Bone marrow (tissue), 2 donors: ENCODE measurements at regions not wholly inside any gene's neighbourhood (a gene's known extent, or its start where the extent isn't known, plus 50 kb on each side); places are given as distances from the start of the nearest gene placed in this dataset.
"Not testable (repeated sequence)": the region's sequence is repeated elsewhere in the genome, so short reads cannot be mapped to it uniquely, and the experiment has no call there.

Experiments
- DNase-seq, 2 donors: peaks; one replicate each; lab custom pipeline; 2025; lab: John Stamatoyannopoulos, UW

DNA sequence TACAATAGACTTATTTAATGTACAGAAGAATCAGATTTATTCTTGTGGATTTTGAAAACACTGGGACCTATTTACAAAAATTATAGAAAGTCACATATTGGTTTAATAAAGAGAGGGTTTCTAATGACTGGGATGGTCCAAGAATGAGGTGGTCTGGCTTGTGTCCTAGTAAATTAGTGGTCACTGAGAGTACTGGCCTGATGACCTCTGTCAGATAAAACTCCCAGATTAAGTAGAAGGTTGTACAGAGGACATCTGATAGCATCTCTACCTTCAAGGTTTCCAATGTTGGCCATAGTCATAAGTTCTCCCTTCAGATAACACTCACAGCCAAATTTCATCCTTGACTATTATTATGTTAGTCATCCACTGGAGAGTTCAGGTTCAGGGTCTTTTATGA lies 692.9 kb downstream of the MTRR start:
- no peak for DNase-seq

DNA sequence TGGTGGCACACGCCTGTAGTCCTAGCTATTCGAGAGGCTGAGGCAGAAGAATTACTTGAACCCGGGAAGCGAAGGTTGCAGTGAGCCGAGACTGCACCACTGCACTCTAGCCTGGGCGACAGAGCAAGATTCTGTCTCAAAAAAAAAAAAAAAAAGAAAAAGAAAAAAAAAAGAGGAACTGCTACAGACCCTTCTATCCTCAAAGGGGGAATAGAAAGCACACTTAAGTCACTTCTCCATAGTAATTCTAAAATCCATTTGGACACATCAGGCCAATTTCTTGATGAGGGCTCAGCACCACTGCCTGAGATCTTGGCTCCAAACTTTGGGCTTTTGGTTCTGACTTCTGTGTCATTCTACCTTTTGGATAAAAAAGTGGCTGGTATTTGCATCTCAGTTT lies 694.6 kb downstream of the MTRR start:
- not testable (repeated sequence) for DNase-seq

DNA sequence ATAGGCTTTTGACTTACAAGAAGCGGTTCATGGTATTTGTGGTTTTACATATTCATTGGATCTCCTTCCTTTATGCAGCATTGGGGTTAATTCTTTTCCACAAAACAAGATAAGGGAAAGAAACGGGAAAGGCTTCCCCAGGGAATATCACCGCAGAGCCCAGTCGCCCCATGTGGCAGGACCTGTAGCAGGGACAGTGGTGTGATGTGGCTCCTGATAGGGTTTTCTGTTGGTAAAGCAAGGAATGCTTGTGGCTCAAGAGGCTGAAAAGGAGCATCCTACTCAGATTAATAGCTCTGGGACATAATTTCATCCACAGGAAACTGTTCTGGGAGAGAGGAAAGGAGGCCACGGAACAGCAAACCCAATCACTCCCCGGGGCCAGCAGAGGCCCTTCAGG lies 699.9 kb downstream of the MTRR start:
- no peak for DNase-seq

DNA sequence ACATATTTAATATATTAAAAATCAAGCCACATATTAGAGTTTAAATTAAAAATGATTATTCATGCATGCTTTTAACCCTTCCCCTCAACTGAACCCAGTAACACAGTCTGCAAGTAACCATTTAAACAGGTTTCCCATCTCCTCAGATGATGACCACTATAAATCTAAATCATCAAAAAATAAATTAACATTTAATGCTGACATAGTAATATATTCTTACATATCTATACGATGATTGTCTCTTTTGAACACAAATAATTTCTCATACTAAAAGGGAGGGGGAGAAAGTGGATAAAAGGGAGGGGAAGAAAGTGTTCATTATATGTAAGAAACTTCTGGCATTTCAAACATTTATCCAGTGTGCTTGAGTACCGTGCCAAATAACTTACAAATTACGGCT lies 701.6 kb downstream of the MTRR start:
- no peak for DNase-seq

DNA sequence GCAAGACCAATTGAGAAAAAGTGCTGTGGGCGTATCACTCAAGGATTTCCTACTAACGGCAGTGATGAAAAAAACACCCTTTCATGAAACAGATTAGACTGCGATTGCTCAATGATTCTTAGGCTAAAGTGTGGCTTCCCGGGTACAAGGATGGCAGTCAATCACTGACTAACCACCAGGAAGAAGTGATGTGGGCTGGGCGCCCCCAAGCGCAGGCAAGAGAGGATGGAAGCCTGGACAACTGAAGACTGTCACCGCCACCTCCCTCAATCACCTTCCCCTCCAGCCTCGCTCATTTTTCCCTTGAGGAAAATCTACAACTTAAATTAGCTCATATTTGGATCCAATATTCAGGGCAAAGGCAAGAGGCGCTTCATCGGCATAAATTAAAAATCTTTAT lies 707.2 kb downstream of the MTRR start:
- DNase-seq = no peak

DNA sequence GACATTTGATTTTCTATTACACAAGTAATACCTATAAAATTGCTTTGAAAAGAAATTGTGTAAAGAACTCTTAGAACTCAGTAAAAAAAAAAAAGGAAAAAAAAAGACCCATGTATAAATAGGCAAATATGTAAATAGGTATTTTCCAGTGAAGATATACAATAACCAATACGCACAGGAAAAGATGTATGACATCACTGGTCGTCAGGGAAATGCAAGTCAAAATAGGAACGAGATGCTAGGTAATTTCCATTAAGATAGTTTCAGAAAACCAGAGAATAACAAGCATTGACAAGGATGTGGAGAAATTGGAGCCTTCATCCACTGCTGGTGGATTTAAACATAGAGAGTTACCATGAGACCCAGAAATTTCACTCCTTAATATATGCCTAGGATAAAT lies 708.8 kb downstream of the MTRR start:
- DNase-seq = no peak

DNA sequence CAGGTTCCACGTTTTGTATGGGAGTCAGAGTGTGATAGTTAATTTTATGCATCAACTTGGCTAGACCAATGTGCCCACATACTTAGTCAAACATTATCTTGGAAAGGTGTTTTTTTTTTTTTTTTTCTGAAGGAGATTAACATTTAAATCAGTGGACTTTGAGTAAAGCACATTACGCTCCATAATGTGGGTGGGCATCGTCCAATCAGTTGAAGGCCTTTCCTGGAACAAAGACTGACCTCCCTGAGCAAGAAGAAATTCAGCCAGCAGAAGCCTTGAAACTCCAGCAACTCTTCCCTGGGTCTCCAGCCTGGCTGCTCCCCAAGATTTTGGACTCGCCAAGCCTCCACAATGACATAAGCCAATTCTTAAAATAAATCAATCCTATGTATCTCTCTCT lies 711.4 kb downstream of the MTRR start:
- DNase-seq = no peak

DNA sequence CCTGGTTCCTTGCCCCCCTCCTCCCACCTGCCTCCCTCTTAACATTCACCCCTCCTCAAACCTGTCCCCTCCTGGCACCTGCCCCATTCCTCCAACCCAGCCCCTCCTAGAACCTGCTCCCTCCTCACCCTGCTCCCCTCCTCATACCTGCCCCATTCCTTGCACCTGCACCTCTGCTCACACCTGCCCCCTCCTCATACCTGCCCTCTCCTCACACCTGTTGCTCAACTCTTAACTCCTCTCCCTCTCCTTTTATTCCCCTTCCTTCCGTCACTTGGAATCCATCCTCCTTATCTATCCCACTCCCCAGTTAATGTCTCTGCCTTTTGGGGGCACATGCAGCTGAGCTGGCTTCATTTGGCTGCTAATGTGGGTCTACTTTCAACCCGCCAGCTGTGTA lies 712.1 kb downstream of the MTRR start:
- no peak for DNase-seq

DNA sequence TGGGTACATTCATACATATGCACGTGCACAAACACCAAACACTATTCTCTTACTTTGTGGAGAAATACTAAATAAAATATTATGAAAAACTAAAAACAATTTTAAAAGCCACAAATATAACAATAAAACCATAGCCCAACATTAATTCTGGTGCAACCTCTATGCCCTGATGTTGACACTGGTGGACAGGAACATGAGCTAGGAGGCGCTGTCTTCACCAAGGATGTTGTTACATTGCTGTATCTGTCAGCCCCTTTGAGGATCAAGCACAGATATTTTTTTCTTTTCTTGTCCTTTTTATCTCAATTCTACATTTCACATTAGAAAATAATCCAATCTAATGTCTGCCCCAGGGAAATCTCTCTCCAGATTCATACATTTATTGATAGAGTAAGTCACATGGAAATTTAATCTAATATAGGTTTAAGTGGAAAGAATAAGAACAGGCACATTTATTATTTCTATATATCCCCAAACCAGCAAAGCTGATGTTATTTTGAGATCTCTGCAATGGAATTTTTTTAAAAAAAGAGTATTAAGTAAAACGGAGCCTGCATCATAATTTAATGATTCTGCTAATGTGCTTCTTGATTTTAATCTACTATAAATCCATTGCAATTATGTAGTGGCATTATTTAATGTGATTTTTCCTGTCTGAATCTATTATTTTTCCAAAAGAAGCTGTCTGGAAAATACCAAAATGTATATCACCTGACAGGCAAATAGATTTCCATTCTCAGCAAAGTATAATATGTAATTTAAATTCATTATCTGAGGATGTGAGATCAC lies 716.5 kb downstream of the MTRR start:
- no peak for DNase-seq

DNA sequence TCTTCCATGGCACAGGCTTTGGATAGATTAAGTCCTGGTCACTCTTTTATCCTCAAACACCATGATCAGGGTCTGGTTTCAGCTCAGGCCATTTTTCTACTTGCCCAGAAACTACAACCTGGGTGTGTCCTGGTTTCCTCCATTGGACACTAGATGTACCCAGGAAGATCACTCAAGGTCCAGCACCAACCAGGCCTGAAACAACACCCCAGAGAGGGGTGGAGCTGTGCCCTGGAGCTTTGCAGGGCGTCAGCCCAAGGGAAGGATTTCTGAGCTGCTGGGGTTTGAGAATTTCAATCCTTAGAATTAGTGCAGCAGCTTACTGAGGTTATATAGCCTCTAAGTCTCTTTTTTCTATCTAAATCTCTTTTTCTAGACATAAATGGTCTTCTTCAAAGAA lies 722.0 kb downstream of the MTRR start:
- DNase-seq = no peak

DNA sequence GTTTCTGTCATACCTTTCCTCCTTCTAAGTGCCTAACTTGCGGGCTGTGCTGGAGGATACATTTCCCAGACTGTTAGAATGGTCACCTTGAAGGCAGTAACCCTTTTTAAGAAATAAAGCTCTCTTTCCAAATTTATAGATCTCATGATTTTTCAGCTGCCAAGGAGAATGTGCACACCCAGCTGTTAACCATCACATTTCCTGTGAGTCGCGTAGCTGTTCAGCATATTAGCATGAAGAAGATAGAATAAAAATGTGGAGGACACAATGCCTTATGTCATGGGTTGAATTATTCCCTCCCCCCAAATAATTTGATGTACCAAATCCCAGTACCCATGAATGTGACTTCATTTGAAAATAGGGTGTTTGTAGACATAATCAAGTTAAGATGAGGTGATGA lies 729.4 kb downstream of the MTRR start:
- no peak for DNase-seq

DNA sequence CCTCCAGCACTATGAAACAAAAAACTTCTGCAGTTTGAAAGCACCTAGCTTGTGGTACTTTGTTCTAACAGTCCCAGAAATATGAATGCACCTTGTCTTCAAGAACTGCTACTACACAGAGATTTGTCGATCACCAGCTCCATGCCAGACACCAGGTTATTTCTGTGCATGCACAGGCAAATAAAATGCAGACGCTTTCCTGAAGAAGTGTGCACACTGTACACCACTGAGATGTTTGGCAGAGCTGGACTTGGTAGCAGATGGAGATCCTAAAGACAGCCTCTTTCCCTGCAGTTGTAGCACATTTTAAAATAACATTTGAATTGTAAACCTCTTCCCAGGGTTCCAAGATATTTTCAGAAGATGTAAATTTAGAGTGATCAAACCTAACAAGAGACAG lies 730.0 kb downstream of the MTRR start:
- DNase-seq = no peak

DNA sequence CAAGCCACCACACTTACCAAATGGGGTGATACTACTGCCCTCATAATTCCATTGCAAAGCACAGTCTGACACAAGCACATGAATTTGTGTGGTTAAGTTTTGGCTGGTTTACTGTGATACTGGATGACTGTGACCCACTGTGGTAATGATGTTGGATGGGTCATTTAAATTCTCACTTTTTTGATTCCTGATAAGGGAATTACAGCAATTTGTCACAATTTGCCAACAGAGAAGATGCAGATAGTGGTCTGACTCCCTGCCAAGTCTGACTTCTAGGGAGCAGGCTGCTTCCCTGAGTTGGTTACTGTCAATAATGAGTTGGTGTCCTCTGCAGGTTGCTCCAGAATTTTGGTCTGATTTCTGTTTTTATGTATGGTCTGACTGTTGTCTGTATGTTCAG lies 731.9 kb downstream of the MTRR start:
- DNase-seq = no peak

DNA sequence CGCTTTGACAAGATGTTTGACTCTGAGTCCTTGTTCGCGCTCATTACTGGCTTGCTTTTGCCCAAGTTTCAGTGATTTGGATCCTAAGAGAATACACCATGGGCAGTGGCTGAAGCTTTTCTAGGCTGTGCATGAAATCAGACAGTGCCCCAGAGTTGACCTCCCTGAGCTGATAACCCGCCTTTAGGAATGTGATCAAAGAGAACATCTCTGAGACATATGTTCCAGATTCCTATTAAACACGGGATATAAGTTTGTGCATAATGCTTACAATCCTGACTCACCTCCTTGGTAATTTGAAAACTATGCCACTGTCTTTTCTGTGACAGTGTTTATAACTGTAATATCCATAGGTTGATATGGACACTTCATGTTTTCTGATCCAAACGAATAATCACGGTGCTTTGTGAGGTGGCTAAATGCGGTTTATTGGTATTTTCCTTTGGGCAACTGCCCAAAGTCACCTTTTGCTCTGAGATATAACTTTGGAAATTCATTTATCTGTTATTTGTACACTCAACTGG lies 732.9 kb downstream of the MTRR start:
- DNase-seq = no peak

DNA sequence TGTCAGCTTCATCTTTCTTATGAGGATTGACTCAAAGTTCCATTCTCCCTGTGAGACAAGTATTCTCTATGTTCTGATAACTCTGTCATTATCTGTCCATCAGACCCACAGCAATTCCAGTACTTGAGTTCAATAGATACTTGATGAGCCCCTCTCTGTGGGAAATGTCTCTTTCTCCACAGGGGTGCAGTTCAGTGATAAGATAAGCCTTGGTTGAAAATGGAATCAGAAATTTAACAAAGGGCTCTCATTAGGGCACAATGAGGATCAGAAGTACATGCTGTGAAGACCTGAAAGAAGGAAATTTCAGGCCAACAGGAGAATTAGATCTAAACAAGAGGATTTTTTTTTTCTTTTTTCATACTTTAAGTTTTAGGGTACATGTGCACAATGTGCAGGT lies 737.3 kb downstream of the MTRR start:
- DNase-seq = no peak

DNA sequence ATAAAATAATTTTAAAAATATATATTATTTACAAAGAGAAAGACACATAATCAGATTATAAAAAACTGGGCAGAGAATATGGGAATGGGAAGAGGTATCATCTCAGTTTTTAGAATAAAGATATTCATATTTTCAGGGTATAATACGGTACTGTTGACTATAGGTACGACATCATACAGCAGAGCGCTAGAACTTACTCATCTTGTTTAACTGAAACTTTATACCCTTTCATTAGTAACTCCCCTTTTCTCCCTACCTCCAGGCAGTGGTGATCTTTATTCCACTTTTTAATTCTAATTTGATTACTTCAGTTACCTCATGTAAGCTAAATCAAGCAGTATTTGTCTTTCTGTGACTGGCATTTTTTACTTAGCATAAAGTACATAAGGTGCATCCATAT lies 742.1 kb downstream of the MTRR start:
- DNase-seq = no peak

DNA sequence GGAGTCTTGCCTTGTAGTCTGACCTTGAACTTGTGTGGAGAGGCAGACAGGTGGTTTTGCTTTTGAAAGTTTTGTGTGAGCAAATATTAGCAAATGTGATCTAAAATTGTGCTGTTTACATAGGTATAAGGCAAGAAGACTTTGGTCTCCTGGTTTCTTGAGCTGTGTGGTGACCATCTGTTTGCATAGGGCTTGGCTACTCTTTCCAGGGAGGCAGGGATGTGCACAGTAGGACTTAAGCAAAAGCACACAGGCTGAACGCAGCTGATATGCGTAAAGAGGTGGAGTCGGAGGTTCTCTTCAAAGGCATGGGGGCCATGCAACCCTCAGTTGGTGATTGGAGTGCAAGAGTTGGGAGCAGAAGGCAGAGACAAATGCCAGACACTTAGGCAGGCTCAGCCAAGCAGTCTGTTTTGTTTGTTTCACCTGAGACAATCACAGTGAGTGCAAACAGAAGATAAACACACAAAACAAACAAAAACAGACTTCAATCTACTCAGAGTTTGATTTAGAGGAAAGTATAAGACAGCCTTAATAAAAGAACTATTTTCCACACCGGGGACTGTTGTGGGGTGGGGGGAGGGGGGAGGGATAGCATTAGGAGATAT lies 744.2 kb downstream of the MTRR start:
- DNase-seq = no peak

DNA sequence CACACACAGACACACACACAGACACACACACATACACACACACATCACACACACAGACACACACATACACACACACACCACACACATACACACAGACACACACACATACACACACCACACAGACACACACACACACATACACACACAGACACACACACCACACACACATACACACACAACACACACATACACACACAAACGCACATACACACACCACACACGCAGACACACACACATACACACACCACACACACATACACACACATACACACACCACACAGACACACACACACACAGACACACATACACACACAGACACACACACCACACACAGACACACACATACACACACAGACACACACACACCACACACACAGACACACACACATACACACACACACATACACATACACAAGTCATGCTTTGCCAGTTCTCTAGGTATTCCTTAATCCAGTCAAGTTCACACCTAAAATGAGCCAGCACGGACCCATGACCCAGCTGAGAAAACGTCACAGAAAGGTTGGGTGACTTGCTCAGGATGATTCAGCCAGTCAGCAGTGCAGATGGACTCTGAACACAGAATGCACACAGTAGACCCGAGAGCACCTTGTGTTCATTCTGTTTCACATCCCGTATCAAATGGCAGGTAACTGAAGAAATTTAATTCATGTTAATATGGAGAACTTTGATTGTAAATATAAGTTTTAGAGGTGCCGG lies 746.4 kb downstream of the MTRR start:
- no peak for DNase-seq

DNA sequence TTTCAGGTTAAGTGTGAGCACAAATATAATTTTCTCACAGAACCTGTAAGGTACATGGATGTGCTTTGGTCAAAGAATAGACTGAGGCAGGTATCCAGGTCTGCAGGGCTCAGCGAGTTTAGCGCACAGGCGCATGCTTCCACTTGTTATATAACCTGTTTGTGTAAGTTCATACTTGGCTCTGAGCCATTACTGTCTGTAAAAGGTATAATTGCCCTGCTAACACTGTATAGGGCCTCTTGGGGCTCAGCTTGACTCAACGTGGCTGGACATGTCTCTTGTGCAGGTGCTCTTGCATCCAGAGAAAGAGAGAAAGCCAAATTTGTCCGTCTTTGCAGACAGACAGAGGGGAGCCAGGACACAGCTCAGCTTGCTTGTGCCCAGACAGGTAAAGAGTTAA lies 759.6 kb downstream of the MTRR start:
- no peak for DNase-seq

DNA sequence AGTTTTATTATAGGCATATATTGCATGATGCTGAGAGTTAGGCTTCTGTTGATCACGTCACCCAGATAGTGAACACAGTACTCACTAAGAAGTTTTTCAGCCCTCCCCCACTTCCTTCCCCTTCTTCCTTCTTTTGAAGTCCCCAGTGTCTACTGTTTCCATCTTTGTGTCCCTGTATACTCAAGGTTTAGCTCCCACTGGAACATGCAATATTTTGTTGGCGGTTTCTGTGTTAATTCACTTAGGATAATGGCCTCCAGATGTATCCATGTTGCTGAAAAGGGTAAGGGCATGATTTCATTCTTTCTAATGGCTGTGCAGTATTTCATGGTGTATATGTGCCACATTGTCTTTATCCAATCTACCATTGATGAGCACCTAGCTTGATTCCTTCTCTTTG lies 764.3 kb downstream of the MTRR start:
- DNase-seq = no peak

DNA sequence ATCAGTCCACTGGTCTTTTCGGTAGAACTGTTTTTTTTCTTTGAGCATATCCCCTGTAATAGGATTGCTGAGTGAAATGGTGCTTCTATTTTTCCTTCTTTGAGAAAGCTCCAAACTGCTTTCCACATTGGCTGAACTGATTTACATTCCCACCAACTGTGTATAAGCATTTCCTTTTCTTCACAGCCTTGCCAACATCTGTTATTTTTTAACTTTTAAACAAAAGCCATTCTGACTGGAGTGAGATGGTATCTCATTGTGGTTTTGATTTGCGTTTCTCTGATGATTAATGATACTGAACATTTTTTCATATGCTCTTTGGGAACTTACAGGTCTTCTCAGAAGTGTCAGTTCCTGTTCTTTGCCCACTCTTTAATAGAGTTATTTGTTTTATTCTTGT lies 764.7 kb downstream of the MTRR start:
- DNase-seq = no peak

DNA sequence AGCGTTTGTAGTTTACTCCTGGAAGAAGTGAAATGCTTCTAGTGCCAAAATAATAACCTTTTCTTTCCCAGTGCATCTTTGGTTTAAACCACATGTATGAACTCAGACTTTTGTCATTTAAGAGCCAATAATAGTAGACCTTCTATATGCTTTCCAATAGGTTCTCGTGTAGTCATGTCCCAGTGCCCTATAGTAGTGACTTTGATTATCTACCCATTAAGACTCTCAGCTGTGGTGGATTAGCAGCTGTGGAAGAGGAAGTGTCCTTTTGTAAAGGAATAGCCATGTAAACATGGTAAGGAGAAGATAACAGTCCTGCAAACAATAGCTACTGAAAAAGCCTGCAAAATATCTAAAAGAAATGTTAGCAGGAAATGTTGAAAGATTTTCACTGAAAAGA lies 765.3 kb downstream of the MTRR start:
- no peak for DNase-seq

DNA sequence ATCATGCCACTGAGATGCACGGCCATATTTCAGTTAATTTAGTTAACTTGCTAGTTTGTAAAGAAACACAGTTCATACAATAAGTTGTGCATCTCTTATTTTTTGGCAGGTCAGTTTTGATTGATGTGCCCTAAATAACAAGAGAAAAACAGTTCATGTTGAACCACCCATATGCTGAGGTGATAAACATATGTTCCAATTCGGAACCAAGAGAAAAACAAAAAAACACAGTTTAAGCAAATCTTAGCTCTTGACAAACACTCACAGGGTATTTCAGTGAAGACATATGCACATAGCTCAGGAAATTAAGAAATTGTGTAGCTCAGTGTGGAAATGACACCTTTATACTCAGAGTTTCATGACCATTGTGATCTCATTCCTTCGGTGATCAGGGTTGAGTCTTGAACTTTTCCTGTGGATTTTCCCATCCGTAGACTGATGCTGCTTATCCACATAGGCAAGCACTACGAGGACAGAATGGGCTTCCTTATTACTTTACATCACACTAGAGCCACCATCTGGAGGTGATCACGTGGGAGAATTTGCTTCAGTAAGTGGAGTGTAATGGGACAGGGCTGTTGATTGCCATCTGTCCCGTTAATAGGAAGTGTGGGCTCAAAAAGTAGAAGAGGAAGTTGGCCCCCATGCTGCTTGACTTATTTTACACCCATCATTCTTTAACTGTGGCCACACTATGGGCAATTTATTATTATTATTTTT lies 773.0 kb downstream of the MTRR start:
- DNase-seq = no peak
